Activated CD4-positive, alpha-beta memory T cell treated with anti-CD3 and anti-CD28 coated beads, Interleukin-2, amount 10 ng/mL, durations not matched to agents 7 days and 5 days (primary cell): ENCODE measurements at regions not wholly inside any gene's neighbourhood (a gene's known extent, or its start where the extent isn't known, plus 50 kb on each side); places are given as distances from the start of the nearest gene placed in this dataset.

ENCODE experiments used
- CTCF ChIA-PET: fragments of 350-600 bp; sonication (Branson Sonifier 250); formaldehyde crosslinking; loops from one replicate; lab custom pipeline; 2021; ENCODE audit warnings: antibody characterized with exemption, inconsistent platforms; lab: Charles Lee
- POLR2A ChIA-PET: fragments of 350-600 bp; sonication (Branson Sonifier 250); formaldehyde crosslinking; loops from one replicate; lab custom pipeline; 2021; ENCODE audit warnings: antibody characterized with exemption; lab: Charles Lee
- DNase-seq: peaks from one replicate; pipeline ENCODE4 v3.0.0-alpha.2; 2020
- H3K27ac Mint-ChIP-seq: one replicate; pipeline ENCODE4 v1.8.0; 2021; ENCODE audit warnings: mild to moderate bottlenecking, mixed read lengths
- H3K27me3 Mint-ChIP-seq: one replicate; pipeline ENCODE4 v1.8.0; 2021; ENCODE audit warnings: mixed read lengths
- H3K36me3 Mint-ChIP-seq: one replicate; pipeline ENCODE4 v1.8.0; 2021; ENCODE audit warnings: low read depth, mixed read lengths
- H3K4me1 Mint-ChIP-seq: one replicate; pipeline ENCODE4 v1.8.0; 2021; ENCODE audit warnings: mixed read lengths
- H3K4me3 Mint-ChIP-seq: one replicate; pipeline ENCODE4 v1.8.0; 2021; ENCODE audit warnings: mild to moderate bottlenecking, mixed read lengths
- H3K9me3 Mint-ChIP-seq: one replicate; pipeline ENCODE4 v1.8.0; 2021; ENCODE audit warnings: mixed read lengths

- CTCF ChIA-PET, result no interaction called here
- no peak overlapping the region for H3K4me3 Mint-ChIP-seq
- POLR2A ChIA-PET, result no interaction called here
These were observed 1142.2 kb downstream of the C4orf33 start for GRCh38 chr4:130238121-130238520.

GRCh38 chr4:130249002-130249401, 1153.0 kb downstream of the C4orf33 start:
- no peak overlapping the region for H3K4me3 Mint-ChIP-seq
- no peaks in the 10 kb centered on the region for H3K36me3 Mint-ChIP-seq
- CTCF ChIA-PET, result no interaction called here
- no peak for DNase-seq
- POLR2A ChIA-PET, result no interaction called here
- H3K27me3 Mint-ChIP-seq, result no peaks in the 10 kb centered on the region
- H3K27ac Mint-ChIP-seq, result no peak overlapping the region
- no peaks in the 10 kb centered on the region for H3K4me1 Mint-ChIP-seq
- H3K9me3 Mint-ChIP-seq, result no peaks in the 10 kb centered on the region

More at GRCh38 chr4:130238121-130238520, 1142.2 kb downstream of the C4orf33 start:
- Mint-ChIP-seq H3K9me3 (no peaks in the 10 kb centered on the region), H3K27me3 (no peaks in the 10 kb centered on the region), H3K36me3 (no peaks in the 10 kb centered on the region), H3K4me1 (peaks cover 5% of the 10 kb centered on the region), H3K27ac (no peak overlapping the region)
- no peak for DNase-seq

- no peak for DNase-seq
- no peaks in the 10 kb centered on the region for H3K27me3 Mint-ChIP-seq
- H3K9me3 Mint-ChIP-seq, result no peaks in the 10 kb centered on the region
- POLR2A ChIA-PET, result no interaction called here
- CTCF ChIA-PET, result no interaction called here
- H3K36me3 Mint-ChIP-seq, result no peaks in the 10 kb centered on the region
- H3K27ac Mint-ChIP-seq, result no peak overlapping the region
- no peaks in the 10 kb centered on the region for H3K4me1 Mint-ChIP-seq
- no peak overlapping the region for H3K4me3 Mint-ChIP-seq
These were observed 1161.3 kb downstream of the C4orf33 start for GRCh38 chr4:130257271-130257670.

- Mint-ChIP-seq H3K4me3 (no peak overlapping the region), H3K27me3 (no peaks in the 10 kb centered on the region), H3K27ac (no peak overlapping the region), H3K36me3 (no peaks in the 10 kb centered on the region), H3K9me3 (peaks cover 2% of the 10 kb centered on the region), H3K4me1 (no peaks in the 10 kb centered on the region)
- DNase-seq, result no peak
- POLR2A ChIA-PET, result no interaction called here
- CTCF ChIA-PET, result no interaction called here
These were observed 1170.9 kb downstream of the C4orf33 start for GRCh38 chr4:130266814-130267213.

GRCh38 chr4:130288576-130288975, 1192.6 kb downstream of the C4orf33 start:
- Mint-ChIP-seq H3K36me3 (no peaks in the 10 kb centered on the region), H3K27ac (no peak overlapping the region), H3K27me3 (no peaks in the 10 kb centered on the region), H3K4me3 (no peak overlapping the region), H3K9me3 (peaks cover 8% of the 10 kb centered on the region), H3K4me1 (no peaks in the 10 kb centered on the region)
- ChIA-PET CTCF (no interaction called here), POLR2A (no interaction called here)
- DNase-seq, result no peak

- Mint-ChIP-seq H3K9me3 (peaks cover 4% of the 10 kb centered on the region), H3K36me3 (no peaks in the 10 kb centered on the region), H3K4me3 (no peak overlapping the region), H3K27me3 (no peaks in the 10 kb centered on the region), H3K27ac (no peak overlapping the region), H3K4me1 (no peaks in the 10 kb centered on the region)
- ChIA-PET POLR2A (no interaction called here), CTCF (no interaction called here)
- no peak for DNase-seq
These were observed 1197.7 kb downstream of the C4orf33 start for GRCh38 chr4:130293692-130294091.

GRCh38 chr4:130296448-130296847, 1200.5 kb downstream of the C4orf33 start:
- no peak for DNase-seq
- Mint-ChIP-seq H3K36me3 (no peaks in the 10 kb centered on the region), H3K27ac (no peak overlapping the region), H3K4me1 (no peaks in the 10 kb centered on the region), H3K4me3 (no peak overlapping the region), H3K9me3 (peaks cover 4% of the 10 kb centered on the region), H3K27me3 (no peaks in the 10 kb centered on the region)
- ChIA-PET POLR2A (no interaction called here), CTCF (no interaction called here)

- Mint-ChIP-seq H3K36me3 (no peaks in the 10 kb centered on the region), H3K9me3 (no peaks in the 10 kb centered on the region), H3K4me1 (no peaks in the 10 kb centered on the region), H3K4me3 (no peak overlapping the region), H3K27me3 (no peaks in the 10 kb centered on the region), H3K27ac (no peak overlapping the region)
- CTCF ChIA-PET, result no interaction called here
- no peak for DNase-seq
- POLR2A ChIA-PET, result no interaction called here
These were observed 1210.6 kb downstream of the C4orf33 start for GRCh38 chr4:130306566-130306965.

- no peak overlapping the region for H3K27ac Mint-ChIP-seq
- H3K9me3 Mint-ChIP-seq, result no peaks in the 10 kb centered on the region
- no peaks in the 10 kb centered on the region for H3K4me1 Mint-ChIP-seq
- CTCF ChIA-PET, result no interaction called here
- no peak for DNase-seq
- POLR2A ChIA-PET, result no interaction called here
- H3K4me3 Mint-ChIP-seq, result no peak overlapping the region
- no peaks in the 10 kb centered on the region for H3K27me3 Mint-ChIP-seq
- H3K36me3 Mint-ChIP-seq, result no peaks in the 10 kb centered on the region
These were observed 1213.3 kb downstream of the C4orf33 start for GRCh38 chr4:130309221-130309620.

- DNase-seq, result no peak
- Mint-ChIP-seq H3K9me3 (no peaks in the 10 kb centered on the region), H3K36me3 (no peaks in the 10 kb centered on the region), H3K4me3 (no peak overlapping the region), H3K4me1 (no peaks in the 10 kb centered on the region), H3K27me3 (no peaks in the 10 kb centered on the region), H3K27ac (no peak overlapping the region)
- ChIA-PET POLR2A (no interaction called here), CTCF (no interaction called here)
These were observed 1226.5 kb downstream of the C4orf33 start for GRCh38 chr4:130322439-130322838.

- CTCF ChIA-PET, result no interaction called here
- H3K9me3 Mint-ChIP-seq, result no peaks in the 10 kb centered on the region
- POLR2A ChIA-PET, result no interaction called here
- H3K27ac Mint-ChIP-seq, result no peak overlapping the region
- no peak overlapping the region for H3K4me3 Mint-ChIP-seq
- no peaks in the 10 kb centered on the region for H3K27me3 Mint-ChIP-seq
- H3K36me3 Mint-ChIP-seq, result no peaks in the 10 kb centered on the region
- H3K4me1 Mint-ChIP-seq, result no peaks in the 10 kb centered on the region
- no peak for DNase-seq
These were observed 1233.1 kb downstream of the C4orf33 start for GRCh38 chr4:130329036-130329435.

- no peak overlapping the region for H3K27ac Mint-ChIP-seq
- ChIA-PET POLR2A (no interaction called here), CTCF (no interaction called here)
- no peaks in the 10 kb centered on the region for H3K36me3 Mint-ChIP-seq
- DNase-seq, result no peak
- no peaks in the 10 kb centered on the region for H3K27me3 Mint-ChIP-seq
- no peaks in the 10 kb centered on the region for H3K4me1 Mint-ChIP-seq
- no peaks in the 10 kb centered on the region for H3K9me3 Mint-ChIP-seq
- H3K4me3 Mint-ChIP-seq, result no peak overlapping the region
These were observed 1237.3 kb downstream of the C4orf33 start for GRCh38 chr4:130333241-130333759.

GRCh38 chr4:130335417-130336194, 1239.7 kb downstream of the C4orf33 start:
- no peaks in the 10 kb centered on the region for H3K36me3 Mint-ChIP-seq
- DNase-seq, result no peak
- no peaks in the 10 kb centered on the region for H3K27me3 Mint-ChIP-seq
- no peaks in the 10 kb centered on the region for H3K9me3 Mint-ChIP-seq
- no peak overlapping the region for H3K4me3 Mint-ChIP-seq
- H3K27ac Mint-ChIP-seq, result no peak overlapping the region
- CTCF ChIA-PET, result no interaction called here
- no peaks in the 10 kb centered on the region for H3K4me1 Mint-ChIP-seq
- POLR2A ChIA-PET, result no interaction called here

GRCh38 chr4:130336585-130337217, 1240.7 kb downstream of the C4orf33 start:
- ChIA-PET POLR2A (no interaction called here), CTCF (no interaction called here)
- no peak overlapping the region for H3K4me3 Mint-ChIP-seq
- H3K9me3 Mint-ChIP-seq, result no peaks in the 10 kb centered on the region
- H3K27ac Mint-ChIP-seq, result no peak overlapping the region
- DNase-seq, result no peak
- no peaks in the 10 kb centered on the region for H3K4me1 Mint-ChIP-seq
- no peaks in the 10 kb centered on the region for H3K27me3 Mint-ChIP-seq
- H3K36me3 Mint-ChIP-seq, result no peaks in the 10 kb centered on the region
